ENCODE measurements at regions not wholly inside any gene's neighbourhood (a gene's known extent, or its start where the extent isn't known, plus 50 kb on each side); places are given as distances from the start of the nearest gene placed in this dataset.
A peak's percentile ranks its signal among the peaks of the same experiment; 100 is the strongest.

GRCh38 chr15:58261368-58261767 lies 123.2 kb downstream of the AQP9 start:
- Mint-ChIP-seq H3K4me3 (no peak overlapping the region), H3K4me1 (ENCODE audit: low read depth) (peaks cover 9% of the 10 kb centered on the region), H3K36me3 (ENCODE audit: low read depth) (no peaks in the 10 kb centered on the region), H3K27me3 (no peaks in the 10 kb centered on the region), H3K27ac (no peak overlapping the region), H3K9me3 (no peaks in the 10 kb centered on the region)
- no peak for DNase-seq

- H3K4me1 Mint-ChIP-seq (ENCODE audit: low read depth), result peaks cover 9% of the 10 kb centered on the region
- H3K4me3 Mint-ChIP-seq, result no peak overlapping the region
- no peaks in the 10 kb centered on the region for H3K36me3 Mint-ChIP-seq (ENCODE audit: low read depth)
- no peak overlapping the region for H3K27ac Mint-ChIP-seq
- no peak for DNase-seq
- H3K27me3 Mint-ChIP-seq, result no peaks in the 10 kb centered on the region
- no peaks in the 10 kb centered on the region for H3K9me3 Mint-ChIP-seq
Measured at GRCh38 chr15:58264053-58264971, 126.1 kb downstream of the AQP9 start.

- Mint-ChIP-seq H3K27ac (no peak overlapping the region), H3K4me3 (no peak overlapping the region)
Measured at GRCh38 chr15:58267051-58267450, 128.9 kb downstream of the AQP9 start.

GRCh38 chr15:58268746-58269267 lies 130.6 kb downstream of the AQP9 start:
- Mint-ChIP-seq H3K9me3 (peaks cover 7% of the 10 kb centered on the region), H3K4me1 (ENCODE audit: low read depth) (peaks cover 14% of the 10 kb centered on the region), H3K27me3 (no peaks in the 10 kb centered on the region), H3K36me3 (ENCODE audit: low read depth) (no peaks in the 10 kb centered on the region), H3K4me3 (no peak overlapping the region), H3K27ac (no peak overlapping the region)
- no peak for DNase-seq

More at GRCh38 chr15:58267051-58267450, 128.9 kb downstream of the AQP9 start:
- Mint-ChIP-seq H3K36me3 (ENCODE audit: low read depth) (no peaks in the 10 kb centered on the region), H3K9me3 (peaks cover 7% of the 10 kb centered on the region), H3K27me3 (no peaks in the 10 kb centered on the region), H3K4me1 (ENCODE audit: low read depth) (peaks cover 19% of the 10 kb centered on the region)
- no peak for DNase-seq

GRCh38 chr15:58269455-58270414 lies 131.6 kb downstream of the AQP9 start:
- no peaks in the 10 kb centered on the region for H3K36me3 Mint-ChIP-seq (ENCODE audit: low read depth)
- H3K4me3 Mint-ChIP-seq, result no peak overlapping the region
- peaks cover 7% of the 10 kb centered on the region for H3K9me3 Mint-ChIP-seq
- no peak overlapping the region for H3K27ac Mint-ChIP-seq
- peak; percentile 42 for DNase-seq
- peaks cover 10% of the 10 kb centered on the region for H3K4me1 Mint-ChIP-seq (ENCODE audit: low read depth)
- no peaks in the 10 kb centered on the region for H3K27me3 Mint-ChIP-seq

- Mint-ChIP-seq H3K36me3 (ENCODE audit: low read depth) (no peaks in the 10 kb centered on the region), H3K4me1 (ENCODE audit: low read depth) (peaks cover 10% of the 10 kb centered on the region), H3K27me3 (no peaks in the 10 kb centered on the region), H3K9me3 (peaks cover 7% of the 10 kb centered on the region), H3K4me3 (no peak overlapping the region), H3K27ac (no peak overlapping the region)
- DNase-seq, result no peak
Measured at GRCh38 chr15:58271410-58271809, 133.2 kb downstream of the AQP9 start.

- Mint-ChIP-seq H3K36me3 (ENCODE audit: low read depth) (no peaks in the 10 kb centered on the region), H3K27ac (no peak overlapping the region), H3K27me3 (no peaks in the 10 kb centered on the region), H3K9me3 (peaks cover 7% of the 10 kb centered on the region), H3K4me3 (no peak overlapping the region), H3K4me1 (ENCODE audit: low read depth) (peaks cover 10% of the 10 kb centered on the region)
- DNase-seq, result no peak
Measured at GRCh38 chr15:58273104-58273503, 134.9 kb downstream of the AQP9 start.

- no peak for DNase-seq
- Mint-ChIP-seq H3K4me1 (ENCODE audit: low read depth) (peaks cover 4% of the 10 kb centered on the region), H3K27ac (no peak overlapping the region), H3K27me3 (no peaks in the 10 kb centered on the region), H3K36me3 (ENCODE audit: low read depth) (no peaks in the 10 kb centered on the region), H3K4me3 (no peak overlapping the region), H3K9me3 (peaks cover 7% of the 10 kb centered on the region)
Measured at GRCh38 chr15:58274885-58275284, 136.7 kb downstream of the AQP9 start.

GRCh38 chr15:58275785-58276184 lies 137.6 kb downstream of the AQP9 start:
- Mint-ChIP-seq H3K27me3 (no peaks in the 10 kb centered on the region), H3K4me1 (ENCODE audit: low read depth) (no peaks in the 10 kb centered on the region), H3K36me3 (ENCODE audit: low read depth) (no peaks in the 10 kb centered on the region), H3K27ac (no peak overlapping the region), H3K9me3 (peaks cover 7% of the 10 kb centered on the region), H3K4me3 (no peak overlapping the region)
- no peak for DNase-seq

- H3K36me3 Mint-ChIP-seq (ENCODE audit: low read depth), result no peaks in the 10 kb centered on the region
- no peaks in the 10 kb centered on the region for H3K4me1 Mint-ChIP-seq (ENCODE audit: low read depth)
- no peaks in the 10 kb centered on the region for H3K27me3 Mint-ChIP-seq
- H3K27ac Mint-ChIP-seq, result no peak overlapping the region
- no peaks in the 10 kb centered on the region for H3K9me3 Mint-ChIP-seq
- no peak overlapping the region for H3K4me3 Mint-ChIP-seq
- DNase-seq, result no peak
Measured at GRCh38 chr15:58276924-58277323, 138.7 kb downstream of the AQP9 start.

GRCh38 chr15:58277333-58277732 lies 139.2 kb downstream of the AQP9 start:
- no peaks in the 10 kb centered on the region for H3K27me3 Mint-ChIP-seq
- H3K9me3 Mint-ChIP-seq, result no peaks in the 10 kb centered on the region
- DNase-seq, result no peak
- H3K4me3 Mint-ChIP-seq, result no peak overlapping the region
- no peaks in the 10 kb centered on the region for H3K36me3 Mint-ChIP-seq (ENCODE audit: low read depth)
- no peaks in the 10 kb centered on the region for H3K4me1 Mint-ChIP-seq (ENCODE audit: low read depth)
- H3K27ac Mint-ChIP-seq, result no peak overlapping the region

GRCh38 chr15:58279106-58279505 lies 140.9 kb downstream of the AQP9 start:
- Mint-ChIP-seq H3K27me3 (no peaks in the 10 kb centered on the region), H3K9me3 (no peaks in the 10 kb centered on the region), H3K4me1 (ENCODE audit: low read depth) (no peaks in the 10 kb centered on the region), H3K36me3 (ENCODE audit: low read depth) (no peaks in the 10 kb centered on the region), H3K4me3 (no peak overlapping the region), H3K27ac (no peak overlapping the region)
- DNase-seq, result no peak

GRCh38 chr15:58279654-58280053 lies 141.5 kb downstream of the AQP9 start:
- H3K9me3 Mint-ChIP-seq, result no peaks in the 10 kb centered on the region
- no peak overlapping the region for H3K4me3 Mint-ChIP-seq
- no peaks in the 10 kb centered on the region for H3K27me3 Mint-ChIP-seq
- no peaks in the 10 kb centered on the region for H3K4me1 Mint-ChIP-seq (ENCODE audit: low read depth)
- H3K27ac Mint-ChIP-seq, result no peak overlapping the region
- DNase-seq, result no peak
- no peaks in the 10 kb centered on the region for H3K36me3 Mint-ChIP-seq (ENCODE audit: low read depth)

GRCh38 chr15:58282060-58282708 lies 144.0 kb downstream of the AQP9 start:
- H3K4me3 Mint-ChIP-seq, result no peak overlapping the region

More at GRCh38 chr15:58282060-58282708, 144.0 kb downstream of the AQP9 start:
- Mint-ChIP-seq H3K27me3 (no peaks in the 10 kb centered on the region), H3K4me1 (ENCODE audit: low read depth) (peaks cover 12% of the 10 kb centered on the region), H3K36me3 (ENCODE audit: low read depth) (no peaks in the 10 kb centered on the region), H3K9me3 (no peaks in the 10 kb centered on the region), H3K27ac (no peak overlapping the region)
- no peak for DNase-seq

All from activated T-cell treated with anti-CD3 and anti-CD28 coated beads, Interleukin-2, amount 50 U/mL, for 24 hours (primary cell).